Lower lobe of right lung (tissue), 2 donors: ENCODE measurements at regions not wholly inside any gene's neighbourhood (a gene's known extent, or its start where the extent isn't known, plus 50 kb on each side); places are given as distances from the start of the nearest gene placed in this dataset.

Experiments used
- ATAC-seq, 2 donors: fragments of 200-7000 bp; cut with Tn5 transposase; one replicate each; pipeline ENCODE4 v1.9.1; 2020 to 2022; ENCODE audit warnings: mild to moderate bottlenecking in 2 of 2, moderate library complexity in 2 of 2
- DNase-seq: peaks from one replicate; pipeline ENCODE4 v3.0.0-alpha.2; 2020
- H3K27ac ChIP-seq: fragments of 200-600 bp; one replicate; pipeline ENCODE4 v1.8.0; 2022
- H3K27me3 ChIP-seq: fragments of 200-600 bp; one replicate; pipeline ENCODE4 v1.8.0; 2022; ENCODE audit warnings: low read depth
- H3K36me3 ChIP-seq: fragments of 200-600 bp; one replicate; pipeline ENCODE4 v1.8.0; 2022; ENCODE audit warnings: mild to moderate bottlenecking
- H3K4me1 ChIP-seq: fragments of 200-600 bp; one replicate; pipeline ENCODE4 v1.8.0; 2022
- H3K4me3 ChIP-seq: fragments of 200-600 bp; one replicate; pipeline ENCODE4 v1.8.0; 2022; ENCODE audit warnings: mild to moderate bottlenecking
- H3K9me3 ChIP-seq: fragments of 200-600 bp; one replicate; pipeline ENCODE4 v1.8.0; 2022
- CTCF ChIP-seq: fragments of 200-600 bp; IDR thresholded peaks from one replicate; pipeline ENCODE4 v1.8.0; 2022; ENCODE audit warnings: antibody characterized with exemption, mild to moderate bottlenecking
- intact Hi-C: fragments of 100-400 bp; cut with DNase I; formaldehyde crosslinking; loops from one replicate; pipeline ENCODE4 v1.11.0; 2022
- donor health status: DM: no; HTN: yes; CAD: no; lungs with severe emphysema.

GRCh38 chrX:109839694-109840567 lies 106.9 kb upstream of the ACSL4 start:
- no peaks in the 10 kb centered on the region for H3K27me3 ChIP-seq
- H3K4me3 ChIP-seq = no peak overlapping the region
- TF ChIP-seq CTCF = no peak
- no peaks in the 10 kb centered on the region for H3K9me3 ChIP-seq
- intact Hi-C loops = no loop called here
- DNase-seq (no peak), ATAC-seq (peak; percentile 31 to 51)
- no peaks in the 10 kb centered on the region for H3K4me1 ChIP-seq
- H3K27ac ChIP-seq = peak overlapping the region; percentile 62
- H3K36me3 ChIP-seq = no peaks in the 10 kb centered on the region

GRCh38 chrX:109840585-109840984 lies 107.5 kb upstream of the ACSL4 start:
- no peaks in the 10 kb centered on the region for H3K4me1 ChIP-seq
- H3K4me3 ChIP-seq = no peak overlapping the region
- no peaks in the 10 kb centered on the region for H3K27me3 ChIP-seq
- intact Hi-C loops = no loop called here
- peak; percentile 91 to 94 for ATAC-seq
- peak overlapping the region; percentile 62 for H3K27ac ChIP-seq
- TF ChIP-seq CTCF = no peak
- no peaks in the 10 kb centered on the region for H3K9me3 ChIP-seq
- no peak for DNase-seq
- no peaks in the 10 kb centered on the region for H3K36me3 ChIP-seq

- Histone ChIP-seq H3K36me3 (no peaks in the 10 kb centered on the region), H3K9me3 (no peaks in the 10 kb centered on the region), H3K4me1 (no peaks in the 10 kb centered on the region), H3K27ac (no peak overlapping the region), H3K4me3 (no peak overlapping the region), H3K27me3 (no peaks in the 10 kb centered on the region)
- no peak for ATAC-seq
- DNase-seq = no peak
- intact Hi-C loops = no loop called here
- TF ChIP-seq CTCF = no peak
These were observed 108.2 kb upstream of the ACSL4 start for GRCh38 chrX:109841257-109841656.

GRCh38 chrX:109841869-109842579 lies 109.0 kb upstream of the ACSL4 start:
- intact Hi-C loops = no loop called here
- no peak for TF ChIP-seq CTCF
- DNase-seq (no peak), ATAC-seq (no peak)
- Histone ChIP-seq H3K4me3 (no peak overlapping the region), H3K4me1 (no peaks in the 10 kb centered on the region), H3K27ac (no peak overlapping the region), H3K27me3 (no peaks in the 10 kb centered on the region), H3K36me3 (no peaks in the 10 kb centered on the region), H3K9me3 (no peaks in the 10 kb centered on the region)

- intact Hi-C loops = no loop called here
- no peak overlapping the region for H3K27ac ChIP-seq
- no peak overlapping the region for H3K4me3 ChIP-seq
- ATAC-seq (no peak), DNase-seq (no peak)
- H3K27me3 ChIP-seq = no peaks in the 10 kb centered on the region
- TF ChIP-seq CTCF = no peak
- no peaks in the 10 kb centered on the region for H3K4me1 ChIP-seq
- H3K9me3 ChIP-seq = no peaks in the 10 kb centered on the region
- no peaks in the 10 kb centered on the region for H3K36me3 ChIP-seq
These were observed 109.6 kb upstream of the ACSL4 start for GRCh38 chrX:109842611-109843010.
